Naive B cell (primary cell): ENCODE measurements at regions not wholly inside any gene's neighbourhood (a gene's known extent, or its start where the extent isn't known, plus 50 kb on each side); places are given as distances from the start of the nearest gene placed in this dataset.

Source experiments
- ATAC-seq, 2 donors: fragments of 150-1000 bp; cut with Tn5 transposase; 2 replicates each; pipeline ENCODE4 v1.10.0; 2021; ENCODE audit warnings: low read depth in 2 of 2, mild to moderate bottlenecking in 2 of 2, moderate library complexity in 2 of 2
- DNase-seq: peaks from one replicate; pipeline ENCODE4 v3.0.0; 2022
- H3K27ac Mint-ChIP-seq, 6 donors: one replicate each; pipeline ENCODE4 v1.8.0; 2020 to 2022; ENCODE audit warnings: mild to moderate bottlenecking in 6 of 6, mixed read lengths in 6 of 6, moderate library complexity in 5 of 6, inconsistent platforms in 2 of 6
- H3K27me3 Mint-ChIP-seq, 3 donors: one replicate each; pipeline ENCODE4 v1.8.0; 2021 to 2022; ENCODE audit warnings: mixed read lengths in 3 of 3, mild to moderate bottlenecking in 1 of 3
- H3K36me3 Mint-ChIP-seq, 2 donors: one replicate each; pipeline ENCODE4 v1.8.0; 2020 to 2022; ENCODE audit warnings: mixed read lengths in 2 of 2, inconsistent platforms in 1 of 2, mild to moderate bottlenecking in 1 of 2
- H3K4me1 Mint-ChIP-seq, 3 donors: one replicate each; pipeline ENCODE4 v1.8.0; 2020 to 2022; ENCODE audit warnings: mixed read lengths in 3 of 3, inconsistent platforms in 1 of 3, mild to moderate bottlenecking in 1 of 3, moderate library complexity in 1 of 3
- H3K4me3 Mint-ChIP-seq, 8 donors: one replicate each; pipeline ENCODE4 v1.8.0; 2020 to 2022; ENCODE audit warnings: mild to moderate bottlenecking in 8 of 8, mixed read lengths in 8 of 8, moderate library complexity in 8 of 8, inconsistent platforms in 2 of 8
- H3K9me3 Mint-ChIP-seq, 7 donors: one replicate each; pipeline ENCODE4 v1.8.0; 2020 to 2022; ENCODE audit warnings: mixed read lengths in 7 of 7, mild to moderate bottlenecking in 5 of 7, inconsistent platforms in 2 of 7, moderate library complexity in 1 of 7

GRCh38 chrX:45747905-45748304, 547.2 kb upstream of the DIPK2B start:
- Mint-ChIP-seq H3K36me3 (peaks cover 14 to 15% of the 10 kb centered on the region in 2 donors), H3K27ac (no peak overlapping the region), H3K4me3 (peak overlapping the region in 1 of 8 donors; percentile 61), H3K27me3 (peaks cover 0 to 7% (median 0%) of the 10 kb centered on the region in 3 donors), H3K9me3 (no peaks in the 10 kb centered on the region), H3K4me1 (peaks cover 6 to 17% (median 11%) of the 10 kb centered on the region in 3 donors)
- no peak for DNase-seq
- ATAC-seq, result no peak

DNA sequence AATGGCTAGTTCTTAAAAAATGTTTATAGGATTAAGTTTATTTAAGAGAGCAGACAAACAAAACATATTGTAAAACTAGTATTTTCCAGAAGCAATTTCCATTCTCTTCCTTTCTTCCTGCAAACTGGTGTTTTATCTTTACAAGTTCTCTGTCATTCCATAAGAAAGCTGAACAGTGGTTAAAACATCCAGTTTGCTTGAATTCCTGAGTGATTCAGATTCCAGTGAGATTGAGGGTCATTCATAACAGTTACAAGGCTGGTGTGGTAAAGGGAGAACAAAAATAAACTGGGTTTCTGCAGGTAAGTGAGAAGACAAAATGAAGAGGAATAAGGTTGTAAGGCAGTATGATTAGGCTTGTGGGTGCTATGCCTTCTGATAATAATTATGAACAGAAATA, 544.8 kb upstream of the DIPK2B start:
- Mint-ChIP-seq H3K27me3 (peaks cover 0 to 7% (median 0%) of the 10 kb centered on the region in 3 donors), H3K27ac (peak overlapping the region in 2 of 6 donors; percentile 26 to 51), H3K4me1 (peaks cover 6 to 11% (median 11%) of the 10 kb centered on the region in 3 donors), H3K36me3 (peaks cover 14 to 15% of the 10 kb centered on the region in 2 donors), H3K4me3 (no peak overlapping the region), H3K9me3 (no peaks in the 10 kb centered on the region)
- DNase-seq (no peak), ATAC-seq (no peak)

- Mint-ChIP-seq H3K4me3 (no peak overlapping the region), H3K27ac (peak overlapping the region in 2 of 6 donors; percentile 7 to 41), H3K4me1 (peaks cover 4 to 7% (median 5%) of the 10 kb centered on the region in 3 donors), H3K27me3 (peaks cover 0 to 7% (median 0%) of the 10 kb centered on the region in 3 donors), H3K36me3 (peaks cover 14 to 15% of the 10 kb centered on the region in 2 donors), H3K9me3 (no peaks in the 10 kb centered on the region)
- DNase-seq (no peak), ATAC-seq (no peak)
These were observed 543.4 kb upstream of the DIPK2B start for GRCh38 chrX:45743906-45744625.

DNA sequence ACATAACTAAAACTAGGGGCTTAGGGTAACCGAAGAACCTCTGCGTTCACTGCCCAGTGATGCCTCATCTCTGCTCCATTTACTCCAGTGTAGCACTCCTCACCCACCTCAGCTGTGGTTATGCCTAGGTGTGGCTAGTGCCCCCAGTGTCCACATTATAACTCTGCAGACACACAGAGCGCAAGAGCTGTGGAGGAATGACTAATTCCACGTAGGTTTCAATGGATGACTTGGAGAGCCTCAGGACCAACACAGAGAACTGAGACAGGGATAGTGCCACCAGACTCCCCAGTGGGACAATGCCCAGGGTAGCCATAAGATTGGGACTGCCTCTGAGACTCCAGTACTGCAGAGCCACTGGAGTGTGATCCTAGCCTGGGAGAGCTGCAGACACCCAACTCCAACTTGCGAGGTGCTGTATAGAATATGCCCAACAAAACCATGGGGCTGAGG, 542.4 kb upstream of the DIPK2B start:
- H3K27me3 Mint-ChIP-seq, result peaks cover 0 to 7% (median 0%) of the 10 kb centered on the region in 3 donors
- no peaks in the 10 kb centered on the region for H3K9me3 Mint-ChIP-seq
- H3K27ac Mint-ChIP-seq, result no peak overlapping the region
- ATAC-seq, result peak in 1 of 2 donors; percentile 27
- DNase-seq, result no peak
- peaks cover 14 to 15% of the 10 kb centered on the region in 2 donors for H3K36me3 Mint-ChIP-seq
- peaks cover 1 to 5% (median 4%) of the 10 kb centered on the region in 3 donors for H3K4me1 Mint-ChIP-seq
- no peak overlapping the region for H3K4me3 Mint-ChIP-seq

- Mint-ChIP-seq H3K9me3 (peaks cover 0 to 2% (median 0%) of the 10 kb centered on the region in 7 donors), H3K4me3 (no peak overlapping the region), H3K27ac (no peak overlapping the region), H3K4me1 (no peaks in the 10 kb centered on the region), H3K36me3 (peaks cover 1 to 5% of the 10 kb centered on the region in 2 donors), H3K27me3 (no peaks in the 10 kb centered on the region)
- DNase-seq, result no peak
- no peak for ATAC-seq
These were observed 539.6 kb upstream of the DIPK2B start for GRCh38 chrX:45740291-45740690.

- Mint-ChIP-seq H3K4me1 (no peaks in the 10 kb centered on the region), H3K36me3 (no peaks in the 10 kb centered on the region), H3K27ac (no peak overlapping the region), H3K27me3 (peaks cover 0 to 9% (median 0%) of the 10 kb centered on the region in 3 donors), H3K9me3 (peaks cover 0 to 4% (median 0%) of the 10 kb centered on the region in 7 donors), H3K4me3 (no peak overlapping the region)
- no peak for DNase-seq
- no peak for ATAC-seq
These were observed 534.9 kb upstream of the DIPK2B start for GRCh38 chrX:45735571-45735970.

GRCh38 chrX:45731448-45731847, 530.8 kb upstream of the DIPK2B start:
- Mint-ChIP-seq H3K36me3 (no peaks in the 10 kb centered on the region), H3K4me1 (no peaks in the 10 kb centered on the region), H3K9me3 (peaks cover 0 to 4% (median 0%) of the 10 kb centered on the region in 7 donors), H3K27me3 (peaks cover 0 to 20% (median 0%) of the 10 kb centered on the region in 3 donors), H3K4me3 (no peak overlapping the region), H3K27ac (no peak overlapping the region)
- no peak for DNase-seq
- no peak for ATAC-seq

GRCh38 chrX:45727761-45728160, 527.1 kb upstream of the DIPK2B start:
- no peaks in the 10 kb centered on the region for H3K36me3 Mint-ChIP-seq
- no peak overlapping the region for H3K4me3 Mint-ChIP-seq
- H3K27ac Mint-ChIP-seq, result no peak overlapping the region
- H3K27me3 Mint-ChIP-seq, result peaks cover 0 to 12% (median 0%) of the 10 kb centered on the region in 3 donors
- H3K4me1 Mint-ChIP-seq, result no peaks in the 10 kb centered on the region
- DNase-seq (no peak), ATAC-seq (no peak)
- no peaks in the 10 kb centered on the region for H3K9me3 Mint-ChIP-seq

DNA sequence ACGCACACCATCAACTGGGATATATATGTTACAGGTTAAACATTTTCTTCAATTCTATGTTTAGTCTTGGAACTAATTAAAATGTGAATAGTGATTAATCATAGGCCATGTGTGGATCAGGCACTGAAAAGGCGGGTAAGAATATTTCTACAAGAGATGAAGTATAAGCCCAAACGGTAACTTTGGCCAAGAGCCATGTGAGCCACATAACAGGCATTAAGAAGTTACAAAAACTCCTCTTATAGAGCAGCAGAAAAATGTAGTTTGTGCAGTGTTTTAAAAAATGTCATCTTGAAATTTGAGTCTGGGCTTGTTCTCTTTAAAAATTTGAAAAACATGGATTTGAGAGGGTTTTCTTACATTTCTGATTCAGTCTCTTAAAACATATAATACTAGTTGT, 521.8 kb upstream of the DIPK2B start:
- Mint-ChIP-seq H3K27me3 (peaks cover 0 to under 1% (median 0%) of the 10 kb centered on the region in 3 donors), H3K36me3 (no peaks in the 10 kb centered on the region), H3K27ac (no peak overlapping the region), H3K9me3 (peaks cover 0 to 6% (median 0%) of the 10 kb centered on the region in 7 donors), H3K4me3 (no peak overlapping the region), H3K4me1 (no peaks in the 10 kb centered on the region)
- DNase-seq (no peak), ATAC-seq (no peak)

DNA sequence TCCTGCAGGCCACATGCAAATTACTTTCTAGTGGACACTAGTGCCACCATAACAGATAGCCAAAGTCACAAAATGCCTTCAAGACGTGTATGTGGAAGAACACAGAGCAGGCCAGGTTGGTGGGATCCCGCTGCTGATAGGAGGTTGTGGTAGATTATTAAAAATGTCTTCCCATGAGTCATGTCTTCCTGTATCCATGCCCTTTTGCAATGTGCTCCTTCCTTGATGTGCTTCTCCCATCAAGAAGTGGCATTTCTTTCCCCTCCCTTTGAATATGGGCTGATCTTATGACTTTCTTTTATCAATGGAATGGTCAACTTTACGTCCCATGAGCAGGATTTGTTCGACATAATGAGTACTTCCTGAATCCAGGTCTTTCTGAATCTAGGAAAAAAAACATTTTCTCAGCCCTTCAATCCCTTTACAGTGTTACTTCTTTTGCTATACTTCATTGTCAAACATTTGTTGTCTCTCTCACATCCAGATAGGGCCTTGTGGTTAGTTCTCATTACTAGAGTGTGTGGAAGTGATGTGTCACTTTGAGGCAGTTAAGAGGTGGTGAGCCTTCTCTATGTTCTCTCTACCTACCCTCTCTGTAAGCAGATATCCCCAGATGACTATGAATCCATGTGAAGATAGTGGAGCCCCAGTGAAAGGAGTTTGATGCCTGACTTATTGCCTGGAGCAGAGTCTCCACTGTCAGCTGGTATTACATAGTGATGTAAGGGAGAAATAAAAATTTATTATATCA, 519.2 kb upstream of the DIPK2B start:
- Mint-ChIP-seq H3K9me3 (peaks cover 0 to 6% (median 0%) of the 10 kb centered on the region in 7 donors), H3K36me3 (no peaks in the 10 kb centered on the region), H3K27me3 (no peaks in the 10 kb centered on the region), H3K4me3 (no peak overlapping the region), H3K27ac (no peak overlapping the region), H3K4me1 (peaks cover 10 to 13% (median 12%) of the 10 kb centered on the region in 3 donors)
- no peak for ATAC-seq
- no peak for DNase-seq

- Mint-ChIP-seq H3K27me3 (no peaks in the 10 kb centered on the region), H3K27ac (no peak overlapping the region), H3K9me3 (peaks cover 0 to 6% (median 0%) of the 10 kb centered on the region in 7 donors), H3K4me3 (no peak overlapping the region), H3K36me3 (no peaks in the 10 kb centered on the region), H3K4me1 (peaks cover 10 to 16% (median 13%) of the 10 kb centered on the region in 3 donors)
- ATAC-seq, result no peak
- no peak for DNase-seq
These were observed 518.0 kb upstream of the DIPK2B start for GRCh38 chrX:45718676-45719075.

- Mint-ChIP-seq H3K4me3 (no peak overlapping the region), H3K9me3 (peaks cover 0 to 6% (median 0%) of the 10 kb centered on the region in 7 donors), H3K36me3 (no peaks in the 10 kb centered on the region), H3K4me1 (peaks cover 10 to 16% (median 13%) of the 10 kb centered on the region in 3 donors), H3K27ac (no peak overlapping the region), H3K27me3 (no peaks in the 10 kb centered on the region)
- ATAC-seq (no peak), DNase-seq (no peak)
These were observed 516.1 kb upstream of the DIPK2B start for GRCh38 chrX:45716750-45717149.

DNA sequence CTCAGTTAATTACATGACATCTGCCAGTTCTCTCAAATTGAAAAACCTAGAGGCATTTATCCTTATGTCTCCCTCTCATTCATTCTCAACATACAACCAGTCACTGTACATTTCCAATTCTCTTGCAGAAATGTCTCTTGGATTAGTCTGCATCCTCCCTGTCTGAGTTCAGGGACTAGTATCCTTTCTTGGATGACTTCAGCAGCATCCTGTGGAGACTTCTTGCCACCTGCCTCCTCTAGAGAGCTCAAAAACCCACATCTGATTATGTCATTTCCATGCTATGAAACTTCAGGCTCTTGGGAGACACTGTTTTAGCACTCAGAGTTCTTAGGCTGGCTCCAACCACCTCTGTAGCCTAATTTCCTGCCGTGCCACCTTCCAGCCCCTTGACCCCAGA, 515.1 kb upstream of the DIPK2B start:
- peak overlapping the region in 1 of 8 donors; percentile 17 for H3K4me3 Mint-ChIP-seq
- H3K36me3 Mint-ChIP-seq, result no peaks in the 10 kb centered on the region
- H3K9me3 Mint-ChIP-seq, result peaks cover 0 to 6% (median 0%) of the 10 kb centered on the region in 7 donors
- H3K27me3 Mint-ChIP-seq, result no peaks in the 10 kb centered on the region
- H3K27ac Mint-ChIP-seq, result no peak overlapping the region
- H3K4me1 Mint-ChIP-seq, result peaks cover 13 to 16% (median 16%) of the 10 kb centered on the region in 3 donors
- no peak for ATAC-seq
- DNase-seq, result no peak
